ENCODE measurements at regions not wholly inside any gene's neighbourhood (a gene's known extent, or its start where the extent isn't known, plus 50 kb on each side); places are given as distances from the start of the nearest gene placed in this dataset.

GRCh38 chr10:61184429-61184828, 240.4 kb upstream of the RHOBTB1 start:
- no peak for DNase-seq

DNA sequence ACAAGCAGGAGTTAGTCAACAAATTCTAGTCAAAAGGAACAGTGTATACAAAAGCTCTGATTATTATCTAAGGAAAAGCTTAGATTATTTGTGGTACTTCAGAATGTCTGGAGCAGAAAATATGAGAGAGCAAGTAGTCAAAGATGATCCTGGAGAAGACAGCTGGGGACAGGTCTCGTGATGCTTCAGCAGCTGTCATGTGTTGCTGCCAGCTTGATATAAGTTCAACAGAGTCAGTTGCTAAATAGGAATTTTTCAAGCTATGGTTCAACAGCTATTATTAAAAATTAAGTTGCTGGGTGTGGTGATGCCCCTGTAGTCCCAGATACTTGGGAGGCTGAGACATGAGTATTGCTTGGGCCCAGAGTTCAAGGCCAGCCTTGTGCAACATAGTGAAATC, 240.0 kb upstream of the RHOBTB1 start:
- no peak for DNase-seq

DNA sequence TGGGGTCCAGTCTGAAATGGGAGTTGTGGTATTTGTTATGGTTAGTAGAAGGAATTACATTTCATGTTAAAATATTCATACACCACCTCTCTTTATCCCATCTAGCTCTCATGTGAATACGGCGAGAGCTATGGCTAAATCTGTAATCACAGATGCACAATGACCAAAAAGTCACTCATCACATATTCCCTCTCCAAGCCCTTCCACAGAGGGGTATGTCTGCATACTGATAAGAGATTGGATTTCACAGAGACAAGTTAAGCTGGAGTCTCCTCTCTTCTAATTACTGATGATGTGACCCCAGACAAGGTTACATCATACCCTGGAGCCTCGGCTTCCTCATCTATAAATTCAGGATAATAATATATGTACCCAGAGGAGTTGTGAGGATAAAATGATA, 237.8 kb upstream of the RHOBTB1 start:
- no peak for DNase-seq

GRCh38 chr10:61179771-61180170, 235.8 kb upstream of the RHOBTB1 start:
- no peak for DNase-seq

DNA sequence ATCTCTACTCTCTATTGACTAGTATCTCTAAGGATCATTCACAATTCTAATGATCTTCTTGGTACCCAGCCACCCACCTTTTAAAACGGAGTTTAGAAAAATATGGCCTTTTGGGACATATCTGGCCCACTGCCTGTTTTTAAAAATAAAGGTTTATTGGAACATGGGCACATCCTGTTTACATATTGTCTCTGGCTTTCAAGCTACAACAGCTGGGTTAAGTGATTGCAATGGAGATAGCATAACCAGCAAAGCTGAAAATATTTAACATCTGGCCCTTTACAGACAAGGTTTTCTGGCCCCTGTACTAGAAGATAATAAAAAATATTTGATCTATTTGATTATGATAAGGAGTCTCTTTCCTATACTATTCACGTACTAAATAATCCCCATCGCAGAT, 232.4 kb upstream of the RHOBTB1 start:
- DNase-seq = no peak

DNA sequence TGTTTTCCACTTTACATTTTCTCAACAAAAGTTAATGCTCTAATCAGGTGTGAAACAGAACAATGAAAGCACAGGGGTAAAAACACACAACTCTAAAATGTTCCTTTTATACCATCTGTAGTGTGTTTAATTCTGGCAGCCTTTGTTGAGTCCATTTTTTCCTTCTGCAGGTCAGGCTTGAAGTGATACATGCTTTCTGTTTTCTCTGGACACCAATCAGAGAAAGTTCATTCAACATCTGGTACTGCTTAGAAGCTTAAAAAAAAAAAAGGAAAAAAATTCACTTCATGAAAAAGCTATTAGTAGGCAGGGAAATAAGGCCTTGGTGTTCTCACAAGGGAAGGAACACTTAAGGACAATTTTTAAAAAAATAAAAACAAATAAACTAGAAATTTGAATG, 231.3 kb upstream of the RHOBTB1 start:
- DNase-seq = no peak

GRCh38 chr10:61173450-61173849, 229.5 kb upstream of the RHOBTB1 start:
- DNase-seq = no peak

DNA sequence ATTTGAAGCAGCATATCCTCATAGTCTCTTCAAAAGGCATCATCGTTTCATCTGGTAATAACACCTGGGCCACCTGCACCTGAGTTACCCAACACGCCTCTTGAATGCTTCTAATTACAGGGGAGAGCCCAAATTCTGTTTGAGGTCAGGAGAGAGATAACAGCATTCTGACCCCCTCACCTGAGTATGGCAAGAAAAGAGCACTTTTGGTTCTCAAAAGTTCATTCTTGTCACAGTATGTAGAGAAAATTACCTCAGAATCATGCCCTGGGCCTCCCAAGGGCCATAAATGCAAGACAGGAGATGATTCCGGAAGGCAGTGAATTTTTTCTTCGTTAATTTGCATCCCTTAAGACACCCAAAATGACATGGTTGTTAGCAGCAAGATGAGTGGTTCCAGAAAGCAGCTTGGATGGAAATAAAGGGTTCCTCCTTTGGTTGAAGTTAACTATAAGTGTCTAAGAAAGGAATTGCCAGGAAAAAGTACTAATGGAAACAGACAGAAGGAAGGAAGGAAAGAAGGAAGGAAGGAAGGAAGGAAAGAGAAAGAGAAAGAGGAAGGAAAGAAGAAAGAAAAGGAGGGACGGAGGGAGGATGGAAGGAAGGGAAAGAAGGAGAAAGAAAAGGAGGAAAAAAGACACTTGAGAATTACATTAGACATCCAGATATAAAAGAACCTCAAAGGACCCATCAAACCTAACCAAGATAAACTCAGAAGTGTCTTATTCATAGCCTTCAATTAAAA, 228.4 kb upstream of the RHOBTB1 start:
- DNase-seq = no peak

DNA sequence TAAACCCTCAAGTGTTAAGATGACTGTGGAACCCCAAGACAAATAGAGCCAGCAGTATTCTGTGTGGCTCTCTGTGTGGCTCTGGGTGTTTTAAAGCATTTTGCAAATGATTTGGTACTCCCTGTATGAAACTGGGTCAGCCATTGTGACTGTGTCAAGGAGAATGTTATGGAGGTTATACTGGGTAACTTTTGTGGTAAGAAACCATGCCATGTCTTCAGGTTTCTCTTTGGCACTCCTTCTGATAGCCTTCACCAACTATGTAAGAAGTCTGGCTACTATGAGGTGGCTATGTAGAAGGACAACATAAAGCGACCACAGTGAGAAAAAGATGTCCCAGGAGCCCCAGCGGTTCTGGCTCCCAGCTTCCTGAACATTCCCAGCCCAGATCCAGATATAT, 226.6 kb upstream of the RHOBTB1 start:
- no peak for DNase-seq

DNA sequence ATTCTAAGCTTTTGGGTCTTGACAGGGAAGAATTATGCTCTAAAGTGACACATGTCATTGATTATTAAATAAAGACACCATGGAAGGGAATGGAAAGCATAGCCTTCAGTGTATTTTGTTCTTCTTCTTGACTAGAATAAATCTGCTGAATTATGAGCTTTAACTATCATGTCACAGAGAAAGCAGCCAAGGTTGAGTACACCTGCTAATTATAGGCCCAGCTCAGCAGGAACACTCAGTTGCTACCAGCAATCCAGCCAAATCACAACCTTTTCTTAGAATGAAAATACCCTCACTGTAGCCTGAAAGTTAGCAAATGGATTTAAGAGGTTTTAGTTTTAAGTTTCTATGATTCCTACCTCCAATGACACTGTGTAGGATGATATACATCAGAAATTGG, 225.3 kb upstream of the RHOBTB1 start:
- no peak for DNase-seq

DNA sequence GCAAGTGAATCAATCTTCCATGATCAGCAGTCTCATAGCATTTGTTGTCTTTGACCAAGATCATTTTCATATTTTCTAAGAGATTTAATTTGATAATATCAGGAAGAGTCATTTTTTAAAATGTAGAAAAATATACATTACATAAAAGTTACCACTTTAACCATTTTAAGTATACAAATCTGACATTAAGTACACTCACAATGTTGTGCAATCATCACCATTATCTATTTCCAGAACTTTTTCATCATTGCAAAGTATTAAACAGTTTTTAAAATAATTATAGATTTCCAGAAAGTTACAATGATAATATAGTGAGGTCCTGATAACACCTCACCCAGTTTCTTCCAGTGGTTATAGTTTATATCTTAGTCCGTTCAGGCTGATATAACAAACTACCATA, 222.5 kb upstream of the RHOBTB1 start:
- no peak for DNase-seq

- DNase-seq = no peak
Measured at GRCh38 chr10:61166065-61166464, 222.1 kb upstream of the RHOBTB1 start.

DNA sequence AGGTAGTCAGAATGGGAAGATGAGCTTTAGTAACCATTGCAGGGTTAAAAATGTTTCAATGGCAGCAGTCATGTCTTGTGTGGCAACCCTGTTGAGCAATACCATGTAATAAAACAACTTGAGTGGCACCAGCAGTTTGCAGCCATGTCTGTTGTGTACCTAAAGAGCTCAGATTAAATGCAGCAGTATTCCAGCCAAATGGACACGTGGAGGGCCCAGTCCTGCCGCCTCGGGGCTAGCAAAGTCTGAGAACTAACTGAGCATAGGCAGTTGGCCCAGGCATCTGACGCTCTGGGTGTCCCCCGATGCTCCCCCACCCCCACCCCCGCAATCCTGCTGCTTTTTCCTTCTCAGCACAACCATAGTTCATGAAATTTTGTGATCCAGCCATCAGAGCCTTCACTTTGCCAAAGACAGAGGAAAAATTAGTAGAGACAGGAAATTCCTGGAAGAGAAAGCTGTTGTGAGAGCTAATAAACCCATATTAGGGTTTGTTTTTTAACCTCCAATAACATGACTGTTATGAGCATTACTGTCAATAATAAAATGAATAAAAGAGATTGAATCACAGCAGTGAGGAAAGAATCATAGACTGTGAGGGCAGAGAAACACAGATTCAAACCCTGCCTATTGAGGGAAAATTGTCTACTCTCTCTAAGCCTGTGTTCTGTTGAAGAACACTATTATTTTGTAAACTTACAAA, 220.6 kb upstream of the RHOBTB1 start:
- DNase-seq = no peak

DNA sequence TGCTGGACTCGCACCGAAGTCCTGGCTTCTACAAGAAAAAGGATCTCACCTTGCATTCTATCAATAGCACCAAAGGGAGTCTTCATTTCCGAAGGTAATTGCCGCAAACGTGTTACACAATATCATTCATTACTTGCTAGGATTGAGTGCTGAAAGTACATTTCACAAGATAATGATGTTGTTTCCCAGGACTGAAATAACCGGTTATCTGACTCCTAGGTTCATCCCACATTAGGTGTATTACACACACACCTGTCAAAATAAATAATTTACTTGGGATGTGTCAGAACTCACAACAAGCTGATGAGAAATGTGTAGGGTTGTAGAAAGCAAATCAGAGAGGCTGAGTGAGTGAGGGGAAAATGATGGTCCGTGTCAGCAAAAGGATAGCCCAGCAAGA, 219.4 kb upstream of the RHOBTB1 start:
- DNase-seq = no peak

DNA sequence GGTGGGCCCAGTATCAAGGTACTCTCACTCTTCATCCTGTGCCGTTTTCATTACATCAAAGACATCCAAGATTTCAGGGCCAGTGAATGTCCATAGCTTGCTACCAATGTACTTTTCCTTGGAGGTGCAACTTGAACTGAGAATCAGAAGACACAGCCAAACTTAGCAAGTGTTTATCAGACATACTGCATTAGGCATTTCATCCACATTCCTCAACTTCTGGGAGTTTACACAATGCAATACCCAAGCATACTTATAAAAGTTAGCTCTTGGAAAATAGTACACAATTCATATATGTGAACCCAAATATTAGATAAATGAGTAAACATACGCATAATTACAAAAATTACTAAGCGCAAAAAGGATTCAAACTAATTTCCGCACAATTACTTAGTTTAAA, 216.3 kb upstream of the RHOBTB1 start:
- DNase-seq = no peak

DNA sequence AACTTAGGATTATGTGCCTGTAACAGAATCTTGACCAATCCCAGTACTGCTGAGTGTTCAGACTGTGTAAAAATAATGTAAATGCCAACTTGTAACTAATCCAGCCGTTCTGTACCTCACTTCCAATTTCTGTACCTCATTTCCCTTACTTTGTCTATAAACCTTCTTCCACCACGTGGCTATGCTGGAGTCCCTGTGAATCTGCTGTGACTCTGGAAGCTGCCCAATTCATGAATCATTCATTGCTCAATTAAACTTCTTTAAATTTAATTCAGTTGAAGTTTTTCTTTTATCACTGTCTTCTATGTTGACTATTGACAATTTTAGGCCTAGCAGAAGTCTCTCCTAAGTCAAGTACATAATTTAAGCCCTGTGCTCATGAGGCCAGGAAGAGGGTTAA, 215.3 kb upstream of the RHOBTB1 start:
- DNase-seq = no peak

DNA sequence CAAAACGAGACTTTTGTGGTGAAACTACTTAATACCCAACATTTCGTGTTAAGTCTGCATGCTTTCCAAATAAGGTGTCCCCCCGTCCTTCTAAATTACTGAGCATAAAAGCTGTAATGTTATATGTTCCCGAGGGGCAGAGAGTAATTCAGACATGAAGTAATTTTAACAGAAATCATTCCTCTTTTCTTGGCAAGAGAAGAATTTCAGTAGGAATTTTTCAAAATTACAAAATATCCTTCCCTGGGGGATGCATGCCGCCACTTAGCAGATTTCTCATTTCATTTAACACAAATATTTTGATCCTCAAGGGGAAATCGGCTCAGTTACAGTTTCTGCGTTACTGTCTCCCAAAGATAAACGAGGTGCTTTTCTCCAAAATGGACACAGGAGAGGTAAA, 213.2 kb upstream of the RHOBTB1 start:
- no peak for DNase-seq

DNA sequence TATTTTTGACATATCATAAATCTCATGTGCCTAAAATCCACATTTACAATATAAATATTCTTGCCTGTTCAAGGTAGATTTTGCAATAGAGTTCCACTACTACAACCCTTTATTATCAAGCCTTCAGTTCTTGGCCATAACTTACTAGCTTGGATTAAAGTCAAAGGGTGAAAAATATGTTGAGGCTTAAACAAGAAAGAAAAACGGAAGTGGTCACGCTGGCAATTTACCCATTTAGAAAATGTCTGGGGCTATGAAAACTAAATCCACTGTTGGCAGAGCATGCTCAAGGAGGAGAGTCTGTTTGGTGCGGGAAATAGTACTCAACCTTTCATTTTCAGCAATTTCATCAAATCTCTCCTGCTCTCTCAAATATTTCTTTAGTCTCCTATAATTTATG, 209.8 kb upstream of the RHOBTB1 start:
- no peak for DNase-seq

- DNase-seq = no peak
Measured at GRCh38 chr10:61151059-61151458, 207.1 kb upstream of the RHOBTB1 start.

DNA sequence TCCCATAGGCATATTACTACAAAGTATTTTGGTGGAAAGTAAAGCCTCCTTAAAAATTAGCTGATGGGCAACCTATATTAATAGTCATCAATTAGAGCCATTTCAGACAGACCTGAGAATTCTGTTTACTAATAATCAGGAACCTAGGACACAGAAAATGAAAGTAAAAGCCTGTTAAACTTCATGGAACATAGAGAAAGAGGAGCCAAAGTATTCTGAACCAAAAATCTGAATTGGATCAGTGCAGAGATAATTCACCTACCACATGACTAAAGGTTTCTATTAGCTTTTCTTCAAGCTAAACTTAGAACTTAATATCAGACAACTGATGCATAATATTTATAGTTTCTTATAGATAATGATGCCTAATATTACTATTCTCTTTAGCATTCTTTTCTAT, 204.5 kb upstream of the RHOBTB1 start:
- DNase-seq = no peak

- no peak for DNase-seq
Measured at GRCh38 chr10:61142987-61143386, 199.0 kb upstream of the RHOBTB1 start.

- DNase-seq = peak; percentile 22
Measured at GRCh38 chr10:61140765-61141392, 196.9 kb upstream of the RHOBTB1 start.

- no peak for DNase-seq
Measured at GRCh38 chr10:61139592-61139953, 195.6 kb upstream of the RHOBTB1 start.

All from activated CD4-positive, alpha-beta T cell treated with anti-CD3 and anti-CD28 coated beads, Interleukin-2, amount 50 U/mL, for 16 hours (primary cell).